ENCODE measurements at regions not wholly inside any gene's neighbourhood (a gene's known extent, or its start where the extent isn't known, plus 50 kb on each side); places are given as distances from the start of the nearest gene placed in this dataset.

- POLR2A ChIA-PET = no interaction called here
- CTCF ChIA-PET = interaction anchor here (0.6 to 1.0 kb wide), 3 partner anchors 50 to 614 kb away, joined by 3 to 5 read pairs (median 4); no protein-coding TSS in a partner anchor
Observed at GRCh38 chr4:122065915-122066314, 86.2 kb upstream of the BLTP1 start.

GRCh38 chr4:122065149-122065548, 87.0 kb upstream of the BLTP1 start:
- POLR2A ChIA-PET = no interaction called here

More at GRCh38 chr4:122065915-122066314, 86.2 kb upstream of the BLTP1 start:
- Mint-ChIP-seq H3K4me3 (no peak overlapping the region), H3K4me1 (no peaks in the 10 kb centered on the region), H3K36me3 (ENCODE audit: low read depth) (no peaks in the 10 kb centered on the region), H3K9me3 (ENCODE audit: low read depth) (no peaks in the 10 kb centered on the region), H3K27ac (no peak overlapping the region), H3K27me3 (peaks cover 6% of the 10 kb centered on the region)
- no peak for ATAC-seq
- intact Hi-C loops (cut with DNase I, micrococcal nuclease) = no loop called here
- no peak for DNase-seq

GRCh38 chr4:122053186-122053585, 98.9 kb upstream of the BLTP1 start:
- Mint-ChIP-seq H3K36me3 (ENCODE audit: low read depth) (no peaks in the 10 kb centered on the region), H3K9me3 (ENCODE audit: low read depth) (no peaks in the 10 kb centered on the region), H3K27ac (peak overlapping the region; percentile 24), H3K27me3 (no peaks in the 10 kb centered on the region), H3K4me1 (no peaks in the 10 kb centered on the region), H3K4me3 (no peak overlapping the region)
- POLR2A ChIA-PET = no interaction called here
- CTCF ChIA-PET = no interaction called here
- ATAC-seq (no peak), DNase-seq (no peak)
- intact Hi-C loops (cut with DNase I, micrococcal nuclease) = no loop called here

More at GRCh38 chr4:122065149-122065548, 87.0 kb upstream of the BLTP1 start:
- Mint-ChIP-seq H3K27me3 (peaks cover 6% of the 10 kb centered on the region), H3K9me3 (ENCODE audit: low read depth) (no peaks in the 10 kb centered on the region), H3K27ac (no peak overlapping the region), H3K36me3 (ENCODE audit: low read depth) (no peaks in the 10 kb centered on the region), H3K4me3 (no peak overlapping the region), H3K4me1 (no peaks in the 10 kb centered on the region)
- CTCF ChIA-PET = interaction anchor here (1.0 kb wide), 1 partner anchor 165 kb away, joined by 3 read pairs; no protein-coding TSS in a partner anchor
- ATAC-seq (no peak), DNase-seq (no peak)
- intact Hi-C loops (cut with DNase I, micrococcal nuclease) = no loop called here

- Mint-ChIP-seq H3K4me3 (no peak overlapping the region), H3K36me3 (ENCODE audit: low read depth) (no peaks in the 10 kb centered on the region), H3K4me1 (no peaks in the 10 kb centered on the region), H3K27me3 (no peaks in the 10 kb centered on the region), H3K9me3 (ENCODE audit: low read depth) (no peaks in the 10 kb centered on the region), H3K27ac (no peak overlapping the region)
- no peak for ATAC-seq
- CTCF ChIA-PET = no interaction called here
- intact Hi-C loops (cut with DNase I, micrococcal nuclease) = no loop called here
- no peak for DNase-seq
- POLR2A ChIA-PET = no interaction called here
Observed at GRCh38 chr4:122052677-122053076, 99.5 kb upstream of the BLTP1 start.

- intact Hi-C loops (cut with DNase I, micrococcal nuclease) = no loop called here
- no peaks in the 10 kb centered on the region for H3K9me3 Mint-ChIP-seq (ENCODE audit: low read depth)
- ATAC-seq (no peak), DNase-seq (no peak)
- ChIA-PET CTCF (no interaction called here), POLR2A (no interaction called here)
- H3K27me3 Mint-ChIP-seq = no peaks in the 10 kb centered on the region
- no peak overlapping the region for H3K27ac Mint-ChIP-seq
- H3K36me3 Mint-ChIP-seq (ENCODE audit: low read depth) = no peaks in the 10 kb centered on the region
- no peaks in the 10 kb centered on the region for H3K4me1 Mint-ChIP-seq
- H3K4me3 Mint-ChIP-seq = no peak overlapping the region
Observed at GRCh38 chr4:122050841-122051240, 99.0 kb upstream of the TRPC3 start.

- H3K9me3 Mint-ChIP-seq (ENCODE audit: low read depth) = no peaks in the 10 kb centered on the region
- ChIA-PET POLR2A (no interaction called here), CTCF (no interaction called here)
- intact Hi-C loops (cut with DNase I, micrococcal nuclease) = no loop called here
- H3K27me3 Mint-ChIP-seq = no peaks in the 10 kb centered on the region
- H3K4me1 Mint-ChIP-seq = no peaks in the 10 kb centered on the region
- no peak overlapping the region for H3K4me3 Mint-ChIP-seq
- DNase-seq (no peak), ATAC-seq (no peak)
- no peaks in the 10 kb centered on the region for H3K36me3 Mint-ChIP-seq (ENCODE audit: low read depth)
- H3K27ac Mint-ChIP-seq = no peak overlapping the region
Observed at GRCh38 chr4:122047456-122048425, 95.9 kb upstream of the TRPC3 start.

GRCh38 chr4:122046255-122046654, 94.4 kb upstream of the TRPC3 start:
- ChIA-PET POLR2A (no interaction called here), CTCF (no interaction called here)
- Mint-ChIP-seq H3K4me3 (no peak overlapping the region), H3K9me3 (ENCODE audit: low read depth) (no peaks in the 10 kb centered on the region), H3K27me3 (peaks cover 6% of the 10 kb centered on the region), H3K27ac (no peak overlapping the region), H3K36me3 (ENCODE audit: low read depth) (no peaks in the 10 kb centered on the region), H3K4me1 (no peaks in the 10 kb centered on the region)
- DNase-seq (no peak), ATAC-seq (no peak)
- intact Hi-C loops (cut with DNase I, micrococcal nuclease) = no loop called here

- peaks cover 10% of the 10 kb centered on the region for H3K27me3 Mint-ChIP-seq
- intact Hi-C loops (cut with DNase I, micrococcal nuclease) = no loop called here
- no peaks in the 10 kb centered on the region for H3K4me1 Mint-ChIP-seq
- ATAC-seq (no peak), DNase-seq (peak; percentile 22)
- no peaks in the 10 kb centered on the region for H3K36me3 Mint-ChIP-seq (ENCODE audit: low read depth)
- H3K9me3 Mint-ChIP-seq (ENCODE audit: low read depth) = no peaks in the 10 kb centered on the region
- ChIA-PET POLR2A (no interaction called here), CTCF (interaction anchor here (0.7 kb wide), 1 partner anchor 8 kb away, joined by 3 read pairs; no protein-coding TSS in a partner anchor)
- H3K4me3 Mint-ChIP-seq = no peak overlapping the region
- H3K27ac Mint-ChIP-seq = no peak overlapping the region
Observed at GRCh38 chr4:122045533-122045932, 93.7 kb upstream of the TRPC3 start.

GRCh38 chr4:122044501-122044900, 92.6 kb upstream of the TRPC3 start:
- DNase-seq = no peak
- Mint-ChIP-seq H3K27ac (no peak overlapping the region), H3K4me1 (no peaks in the 10 kb centered on the region), H3K27me3 (peaks cover 12% of the 10 kb centered on the region), H3K9me3 (ENCODE audit: low read depth) (no peaks in the 10 kb centered on the region), H3K4me3 (no peak overlapping the region), H3K36me3 (ENCODE audit: low read depth) (no peaks in the 10 kb centered on the region)
- intact Hi-C loops (cut with DNase I, micrococcal nuclease) = no loop called here
- ChIA-PET POLR2A (no interaction called here), CTCF (interaction anchor here (0.6 kb wide), 1 partner anchor 11 kb away, joined by 3 read pairs; no protein-coding TSS in a partner anchor)
- ATAC-seq = no peak

- ChIA-PET CTCF (no interaction called here), POLR2A (no interaction called here)
- no peaks in the 10 kb centered on the region for H3K9me3 Mint-ChIP-seq (ENCODE audit: low read depth)
- no peak overlapping the region for H3K4me3 Mint-ChIP-seq
- peaks cover 16% of the 10 kb centered on the region for H3K27me3 Mint-ChIP-seq
- H3K4me1 Mint-ChIP-seq = no peaks in the 10 kb centered on the region
- no peaks in the 10 kb centered on the region for H3K36me3 Mint-ChIP-seq (ENCODE audit: low read depth)
- H3K27ac Mint-ChIP-seq = no peak overlapping the region
- intact Hi-C loops (cut with DNase I, micrococcal nuclease) = no loop called here
- DNase-seq (no peak), ATAC-seq (no peak)
Observed at GRCh38 chr4:122041312-122041711, 89.5 kb upstream of the TRPC3 start.

GRCh38 chr4:122038896-122039295, 87.0 kb upstream of the TRPC3 start:
- DNase-seq (no peak), ATAC-seq (no peak)
- peaks cover 19% of the 10 kb centered on the region for H3K27me3 Mint-ChIP-seq
- no peak overlapping the region for H3K4me3 Mint-ChIP-seq
- ChIA-PET CTCF (no interaction called here), POLR2A (no interaction called here)
- H3K4me1 Mint-ChIP-seq = no peaks in the 10 kb centered on the region
- intact Hi-C loops (cut with DNase I, micrococcal nuclease) = no loop called here
- H3K9me3 Mint-ChIP-seq (ENCODE audit: low read depth) = no peaks in the 10 kb centered on the region
- H3K36me3 Mint-ChIP-seq (ENCODE audit: low read depth) = no peaks in the 10 kb centered on the region
- no peak overlapping the region for H3K27ac Mint-ChIP-seq

GRCh38 chr4:122034619-122035018, 82.8 kb upstream of the TRPC3 start:
- DNase-seq (no peak), ATAC-seq (no peak)
- Mint-ChIP-seq H3K9me3 (ENCODE audit: low read depth) (peaks cover 17% of the 10 kb centered on the region), H3K4me1 (no peaks in the 10 kb centered on the region), H3K4me3 (no peak overlapping the region), H3K27me3 (peaks cover 13% of the 10 kb centered on the region), H3K36me3 (ENCODE audit: low read depth) (no peaks in the 10 kb centered on the region), H3K27ac (no peak overlapping the region)
- POLR2A ChIA-PET = no interaction called here
- CTCF ChIA-PET = no interaction called here
- intact Hi-C loops (cut with DNase I, micrococcal nuclease) = no loop called here

All from activated CD4-positive, alpha-beta T cell treated with anti-CD3 and anti-CD28 coated beads for 36 hours (primary cell).